Activated T-helper 9 cell treated with anti-CD3 and anti-CD28 coated beads, Interleukin-2, amount 50 U/mL, for 16 hours (primary cell): ENCODE measurements at regions not wholly inside any gene's neighbourhood (a gene's known extent, or its start where the extent isn't known, plus 50 kb on each side); places are given as distances from the start of the nearest gene placed in this dataset.
"Not testable (repeated sequence)": the region's sequence is repeated elsewhere in the genome, so short reads cannot be mapped to it uniquely, and the experiment has no call there.

Experiments
- DNase-seq: peaks from one replicate; pipeline ENCODE4 v3.0.0-alpha.2; 2020; ENCODE audit warnings: low read depth

DNA sequence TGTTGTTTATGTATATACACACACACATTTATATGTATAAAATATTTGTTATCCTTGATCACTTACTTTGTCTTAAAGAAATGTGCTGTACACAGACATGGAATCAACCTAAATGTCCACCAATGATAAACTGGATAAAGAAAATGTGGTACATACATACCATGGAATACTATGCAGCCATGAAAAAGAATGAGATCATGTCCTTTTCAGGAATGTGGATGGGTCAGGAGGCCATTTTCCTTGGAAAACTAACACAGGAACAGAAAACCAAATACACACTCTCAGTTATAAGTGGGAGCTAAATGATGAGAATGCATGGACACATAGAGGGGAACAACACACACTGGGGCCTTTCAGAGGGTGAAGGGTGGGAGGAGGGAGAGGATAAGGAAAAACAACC lies 534.7 kb downstream of the FLRT2 start:
- not testable (repeated sequence) for DNase-seq

DNA sequence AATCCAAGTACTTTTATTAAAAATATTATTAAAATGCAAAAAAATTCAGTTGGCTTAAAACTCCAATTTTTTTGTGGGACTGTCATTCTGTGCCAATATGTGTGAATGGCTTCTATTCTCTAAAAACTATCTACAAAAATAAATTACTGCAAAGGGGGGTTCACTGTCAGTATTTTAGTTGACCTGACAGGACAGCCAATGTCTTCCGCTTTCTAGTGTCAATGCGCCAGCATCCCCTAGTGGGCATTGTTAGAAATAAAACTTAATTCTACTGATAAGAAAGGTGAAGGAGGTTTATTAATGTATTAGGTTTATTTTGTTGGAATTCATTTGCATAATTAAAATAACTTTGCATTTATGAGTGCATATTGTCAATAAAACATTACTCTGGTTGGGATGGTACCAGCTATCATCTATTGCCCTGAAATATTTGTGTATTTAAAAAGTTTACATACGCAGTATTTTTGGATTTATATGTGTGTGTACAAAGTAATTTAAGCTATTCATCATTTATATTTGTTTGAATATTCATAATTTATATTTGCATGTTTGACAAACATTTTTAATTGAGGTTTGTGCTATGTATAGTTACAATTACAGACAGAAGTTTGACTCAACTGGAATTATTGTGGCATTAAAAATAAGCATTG lies 527.2 kb downstream of the FLRT2 start:
- no peak for DNase-seq

DNA sequence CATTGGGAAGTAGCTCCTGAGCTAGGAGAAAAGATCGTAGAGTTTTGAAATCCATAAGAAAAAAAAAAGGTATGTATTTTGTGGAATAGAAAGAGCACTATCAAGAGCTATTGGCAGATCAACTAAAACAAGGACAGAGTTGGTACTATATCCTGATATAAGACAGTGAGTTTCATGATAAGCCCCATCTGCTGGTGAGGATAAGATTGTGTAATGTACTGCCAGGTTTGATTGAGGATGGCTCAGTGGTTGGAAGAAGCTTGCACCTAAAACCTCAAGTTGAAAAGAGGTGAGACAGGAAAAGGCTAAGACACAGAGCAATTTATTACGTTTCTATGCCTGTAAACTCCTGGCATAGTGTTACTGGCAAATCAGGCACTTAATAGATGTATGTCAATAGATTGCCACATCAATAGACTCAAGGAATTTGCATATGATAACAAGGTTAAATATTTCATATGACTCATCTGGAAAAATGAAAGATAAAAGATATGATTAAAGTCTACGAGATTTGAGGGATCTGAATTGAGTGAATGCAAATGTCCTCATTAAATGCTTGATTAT lies 525.6 kb downstream of the FLRT2 start:
- no peak for DNase-seq

DNA sequence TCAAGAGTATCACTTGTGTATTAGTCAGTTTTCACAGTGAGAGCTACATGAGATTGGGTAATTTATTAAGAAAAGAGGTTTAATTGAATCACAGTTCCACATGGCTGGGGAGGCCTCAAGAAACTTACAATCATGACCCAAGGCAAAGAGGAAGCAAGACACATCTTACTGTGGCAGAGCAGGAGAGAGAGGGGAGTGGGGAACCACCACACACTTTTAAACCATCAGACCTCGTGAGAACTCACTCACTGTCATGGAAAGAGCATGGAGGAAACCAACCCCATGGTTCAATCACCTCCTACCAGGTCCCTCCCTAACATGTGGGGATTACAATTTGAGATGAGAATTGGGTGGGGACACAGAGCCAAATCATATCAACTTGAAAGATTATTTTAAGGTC lies 522.9 kb downstream of the FLRT2 start:
- DNase-seq = no peak

DNA sequence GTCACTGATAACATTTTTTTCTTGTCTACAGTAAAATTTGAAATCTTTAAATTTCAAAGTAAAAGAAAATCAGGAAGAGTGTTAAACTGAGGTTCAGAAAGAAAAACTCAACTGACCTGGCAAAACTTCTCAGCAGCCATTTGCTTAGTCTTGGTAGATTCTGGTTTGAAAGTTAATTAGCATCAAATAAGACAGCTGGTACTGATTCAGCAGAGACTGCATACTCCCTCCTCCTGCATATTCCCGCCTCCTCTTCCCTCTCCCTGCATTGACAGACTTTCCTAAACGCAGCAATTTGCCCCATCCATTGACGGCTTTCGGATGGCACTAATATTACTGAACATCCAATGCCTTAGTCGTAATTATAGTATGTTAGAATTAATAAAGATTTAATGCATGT lies 520.8 kb downstream of the FLRT2 start:
- no peak for DNase-seq

DNA sequence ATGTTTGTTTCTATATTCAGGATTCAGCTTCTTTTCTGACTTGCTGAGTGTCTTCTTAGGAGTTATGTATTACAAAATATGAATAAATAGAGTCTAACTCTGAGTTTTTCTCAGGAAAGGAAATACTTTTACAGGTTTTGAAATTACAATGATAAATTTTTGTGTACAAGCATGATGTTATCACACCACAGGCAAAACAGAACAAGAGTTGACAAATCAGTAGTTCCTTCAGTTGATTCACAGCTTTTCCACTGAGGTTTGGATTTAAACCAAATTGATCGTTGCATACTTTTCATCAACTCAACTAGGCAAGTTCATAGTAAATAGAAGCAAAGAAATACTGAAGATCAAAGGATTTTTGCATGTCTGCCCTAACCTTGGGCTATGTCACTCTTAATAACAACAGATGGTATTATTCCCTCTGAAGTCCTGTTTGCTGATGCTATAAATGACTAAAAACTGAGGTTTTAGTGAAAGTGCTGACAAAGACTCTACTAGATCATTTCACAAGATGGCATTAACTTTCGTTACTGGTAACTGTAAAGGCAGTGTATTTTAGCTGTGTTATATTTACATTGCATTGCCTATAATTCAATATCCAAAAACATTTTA lies 520.2 kb downstream of the FLRT2 start:
- DNase-seq = no peak

DNA sequence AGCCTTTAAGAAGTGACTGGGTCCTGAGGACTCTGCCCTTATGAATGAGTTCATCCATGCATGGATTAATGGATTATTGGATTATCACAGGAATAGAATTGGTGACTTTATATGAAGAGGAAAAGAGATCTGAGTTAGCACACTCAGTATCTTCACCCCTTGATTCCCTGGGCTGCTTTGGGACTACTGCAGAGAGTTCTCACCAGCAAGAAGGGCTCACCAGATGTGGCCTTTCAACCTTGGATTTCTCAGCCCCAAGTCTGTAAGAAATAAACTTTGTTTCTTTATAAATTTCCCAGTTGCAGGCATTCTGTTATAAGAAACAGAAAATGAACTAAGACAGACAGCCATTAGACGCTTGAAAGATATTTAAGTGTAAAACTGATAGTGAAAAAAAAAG lies 509.2 kb downstream of the FLRT2 start:
- no peak for DNase-seq

DNA sequence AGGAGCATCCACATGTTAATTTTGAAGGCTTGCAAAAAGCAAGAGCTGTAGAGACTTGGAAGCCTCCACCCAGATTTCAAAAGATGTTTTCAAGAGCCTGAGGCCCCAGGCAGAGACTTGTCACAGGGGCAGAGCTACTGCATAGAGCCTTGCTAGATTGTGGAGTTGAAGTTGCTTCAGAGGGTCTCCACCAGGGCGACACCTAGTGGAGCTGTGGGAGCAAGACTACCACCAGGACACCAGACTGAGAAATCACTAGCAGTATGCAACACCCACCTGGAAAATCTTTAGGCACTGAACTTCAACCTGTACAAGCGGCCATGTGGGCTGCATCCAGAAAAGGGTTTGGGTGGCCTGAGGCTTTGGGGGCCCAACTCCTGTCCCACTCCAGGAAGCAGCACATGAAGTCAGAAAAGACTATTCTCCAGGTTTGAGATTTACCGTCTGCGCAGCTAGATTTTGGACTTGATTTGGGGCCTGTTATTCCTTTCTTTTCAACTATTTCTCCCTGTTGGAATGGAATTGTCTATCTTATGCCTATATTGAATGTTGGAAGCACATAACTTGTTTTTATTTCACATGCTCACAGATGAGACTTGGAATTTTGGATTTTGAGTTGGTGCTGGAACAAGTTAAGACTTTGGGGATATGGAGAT lies 508.6 kb downstream of the FLRT2 start:
- DNase-seq = peak; percentile 3

DNA sequence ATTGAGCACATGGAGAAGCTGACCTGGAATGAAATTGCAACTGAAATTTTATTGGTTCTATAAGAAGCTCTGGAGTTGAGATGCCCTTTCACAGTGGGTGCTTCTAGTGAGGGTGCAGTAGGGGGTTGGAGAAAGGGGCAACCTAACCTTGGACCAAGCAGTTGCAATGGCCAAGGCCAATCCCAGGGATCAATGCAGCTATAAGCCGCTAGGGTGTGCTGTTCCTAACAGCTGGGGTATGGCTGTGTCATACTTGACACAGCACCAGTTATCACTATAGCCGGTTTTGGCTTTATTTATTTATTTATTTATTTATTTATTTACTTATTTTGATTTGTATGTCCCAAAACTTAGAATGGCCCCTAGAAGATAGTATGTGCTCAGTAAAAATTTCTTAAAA lies 505.9 kb downstream of the FLRT2 start:
- DNase-seq = no peak

DNA sequence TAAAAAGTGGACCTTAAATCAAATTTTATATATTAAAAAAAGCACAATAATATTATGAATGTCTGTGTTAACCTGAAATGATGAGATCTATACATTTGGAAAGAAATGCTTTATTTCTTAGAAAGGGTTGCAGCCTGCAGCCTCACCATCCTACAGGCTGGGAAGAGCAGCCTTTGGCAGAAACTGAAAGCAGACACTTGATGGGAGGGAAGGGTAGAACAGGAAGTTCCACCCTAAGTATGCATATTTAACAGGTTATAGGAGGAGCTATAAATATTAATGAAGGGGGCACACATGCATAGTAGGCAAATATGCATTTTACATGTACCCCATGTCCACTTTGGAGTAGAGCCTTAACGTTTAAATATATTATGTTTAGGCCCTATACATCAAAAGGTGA lies 498.0 kb downstream of the FLRT2 start:
- no peak for DNase-seq

DNA sequence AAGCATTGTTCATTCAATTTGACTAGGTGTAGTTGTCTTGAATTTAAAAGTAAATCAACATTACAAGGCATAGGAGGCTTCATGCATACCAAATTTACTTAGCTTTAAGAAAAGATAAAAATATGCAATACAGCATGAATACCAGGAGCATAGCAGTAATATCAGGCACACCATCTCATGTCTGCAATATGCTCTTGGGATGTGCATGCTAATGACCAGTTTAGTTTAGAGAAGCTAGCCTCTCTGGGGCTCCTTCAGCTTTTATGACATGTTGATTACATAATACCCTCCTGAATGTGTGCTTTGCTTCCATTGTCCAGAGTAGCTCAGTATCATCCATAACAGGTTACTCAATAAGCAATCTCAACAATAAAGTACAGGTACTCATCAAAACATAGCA lies 497.2 kb downstream of the FLRT2 start:
- no peak for DNase-seq

DNA sequence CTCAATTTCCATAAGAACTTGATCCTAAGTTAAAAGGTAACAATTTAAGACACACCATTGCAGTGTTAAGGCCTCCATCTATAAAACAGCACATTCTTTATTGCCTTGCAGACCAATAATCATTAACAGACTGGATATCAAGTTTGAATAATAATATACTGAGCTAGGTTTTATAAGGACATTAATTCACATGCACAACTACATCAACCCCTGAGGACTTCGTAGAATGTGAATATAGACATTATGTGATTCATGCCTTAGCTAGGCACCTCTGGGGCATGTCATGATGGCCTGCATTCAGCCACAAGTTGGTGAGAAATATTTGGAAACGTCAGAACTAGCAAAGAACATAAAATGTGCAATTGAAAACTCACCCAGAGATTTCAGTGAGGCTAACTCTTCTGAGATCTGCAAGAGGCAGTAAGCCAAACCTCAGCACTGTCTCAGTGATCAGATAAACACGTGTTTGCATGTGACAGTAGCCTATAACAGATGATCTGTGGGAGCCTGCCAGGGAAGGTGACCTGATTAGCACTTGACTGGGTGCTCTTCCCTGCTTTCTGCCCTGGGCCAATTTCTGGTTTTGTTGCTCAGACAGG lies 492.2 kb downstream of the FLRT2 start:
- DNase-seq = no peak

DNA sequence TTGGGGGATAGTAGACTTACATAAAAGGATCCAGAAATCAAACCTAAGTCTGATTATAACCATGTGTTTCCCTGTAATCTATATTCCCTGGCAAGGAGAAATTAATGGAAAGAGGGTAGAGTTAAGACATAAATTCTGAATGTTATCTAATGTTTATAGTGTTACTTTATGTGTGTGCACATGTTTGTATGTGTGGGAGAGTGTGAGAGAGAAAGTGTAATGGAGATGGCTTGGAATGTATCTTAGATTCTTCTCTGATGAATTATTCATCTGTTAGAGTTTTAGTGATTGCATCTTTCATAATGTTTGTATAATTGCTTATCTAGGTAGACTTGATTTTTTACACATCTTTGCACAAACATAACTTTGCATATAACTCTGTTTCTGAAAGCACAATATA lies 490.9 kb downstream of the FLRT2 start:
- no peak for DNase-seq

DNA sequence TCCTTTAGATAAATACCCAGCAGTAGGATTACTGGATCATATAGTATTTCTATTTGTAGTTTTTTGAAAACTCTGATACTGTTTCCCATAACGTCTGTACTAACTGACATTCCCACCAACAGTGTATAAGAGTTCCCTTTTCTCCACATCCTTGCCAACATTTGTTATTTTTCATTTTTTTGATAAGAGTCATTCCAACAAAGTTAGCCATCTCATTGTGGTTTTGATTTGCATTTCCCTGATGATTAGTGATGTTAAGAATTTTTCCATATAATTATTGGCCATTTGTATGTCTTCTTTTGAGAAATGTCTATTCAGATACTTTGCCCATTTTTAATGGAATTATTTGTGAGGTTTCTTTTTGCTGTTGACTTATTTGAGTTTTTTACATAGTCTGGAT lies 486.0 kb downstream of the FLRT2 start:
- DNase-seq = no peak

DNA sequence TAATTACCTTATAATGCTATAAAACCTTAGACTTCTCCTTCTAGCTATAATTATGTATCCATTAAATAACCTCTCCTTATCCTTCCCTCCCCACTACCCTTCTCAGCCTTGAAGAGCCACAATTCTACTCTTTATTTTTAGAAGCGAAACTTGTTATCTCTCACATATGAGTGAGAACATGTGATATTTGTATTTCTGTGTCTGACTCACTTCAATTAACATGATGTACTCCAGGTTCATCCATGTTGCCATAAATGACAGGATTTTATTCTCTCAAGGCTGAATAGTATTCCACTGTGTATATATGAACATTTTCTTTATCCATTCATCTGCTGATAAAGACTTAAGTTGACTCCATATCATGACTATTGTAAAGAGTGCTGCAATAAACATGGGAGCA lies 485.6 kb downstream of the FLRT2 start:
- no peak for DNase-seq

DNA sequence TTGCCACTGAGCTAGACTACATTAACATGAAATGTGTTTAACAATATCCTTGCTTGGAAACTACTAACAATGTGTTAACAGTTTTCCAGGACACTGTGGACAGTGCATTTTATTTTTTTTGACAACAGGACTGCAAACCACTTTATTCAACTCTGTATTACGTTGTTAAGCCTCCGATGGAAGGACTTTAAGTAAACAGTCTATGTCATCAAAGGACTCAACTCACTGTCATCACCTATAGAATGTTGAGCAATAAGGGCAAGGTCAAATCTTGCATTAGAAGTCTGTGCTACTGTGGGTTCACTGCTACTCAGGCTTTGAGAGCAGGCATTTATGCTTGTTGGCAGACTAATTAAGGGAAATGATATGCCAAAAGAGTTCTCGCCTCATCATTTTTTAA lies 483.7 kb downstream of the FLRT2 start:
- no peak for DNase-seq

DNA sequence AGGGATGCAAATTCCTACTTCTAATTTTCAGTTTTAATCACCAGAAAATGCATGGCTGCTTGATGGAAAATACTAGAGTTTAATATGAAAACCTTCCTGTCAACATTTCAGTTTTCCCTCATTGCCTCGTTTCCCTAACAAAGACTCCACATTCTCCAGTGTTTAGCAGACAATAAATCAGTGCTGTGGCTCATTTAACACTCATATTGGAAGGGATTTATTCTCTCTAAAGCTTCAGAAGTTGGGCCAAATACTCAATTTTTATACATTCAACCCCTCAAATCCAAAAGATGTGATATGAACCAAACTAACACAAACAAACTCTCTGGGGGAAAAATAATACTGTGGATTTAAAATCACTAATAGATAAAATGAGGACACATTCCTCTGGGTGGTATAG lies 482.5 kb downstream of the FLRT2 start:
- no peak for DNase-seq

DNA sequence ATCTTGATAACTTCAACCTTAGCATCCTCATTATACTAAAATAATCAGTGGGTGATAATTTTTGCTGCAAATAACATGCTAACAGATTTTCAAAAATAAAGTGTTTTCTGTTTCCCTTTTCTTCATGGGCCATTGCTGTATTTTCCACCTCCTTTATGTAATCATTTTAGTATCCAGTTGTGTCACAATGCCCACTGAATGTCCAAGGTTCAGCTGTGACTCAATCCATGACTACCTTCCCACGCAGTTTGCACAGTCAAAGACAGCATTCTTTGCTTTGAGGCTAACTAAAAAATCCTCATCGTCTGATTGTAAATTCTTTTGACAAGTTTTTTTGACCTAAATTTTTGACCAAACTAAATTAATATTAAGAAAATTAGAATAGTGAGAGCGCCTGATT lies 474.1 kb downstream of the FLRT2 start:
- DNase-seq = no peak

DNA sequence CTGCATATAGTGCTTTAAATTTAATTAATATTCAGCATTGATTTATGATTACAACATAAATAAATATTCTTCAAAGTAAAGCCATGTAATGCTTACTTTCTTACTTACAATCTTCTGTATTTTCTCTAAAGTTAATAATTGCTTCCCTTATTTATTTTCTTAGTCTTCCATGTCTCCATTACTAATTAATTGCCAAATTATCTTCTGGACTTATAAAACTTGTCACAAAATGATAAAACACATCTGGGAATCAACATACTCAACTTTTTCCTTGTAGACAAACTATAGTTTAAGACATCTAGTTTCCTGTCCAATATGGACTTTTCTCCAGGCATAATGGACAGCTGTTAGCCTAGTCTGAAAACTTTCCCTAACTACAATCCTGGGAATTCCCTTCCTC lies 466.6 kb downstream of the FLRT2 start:
- no peak for DNase-seq

DNA sequence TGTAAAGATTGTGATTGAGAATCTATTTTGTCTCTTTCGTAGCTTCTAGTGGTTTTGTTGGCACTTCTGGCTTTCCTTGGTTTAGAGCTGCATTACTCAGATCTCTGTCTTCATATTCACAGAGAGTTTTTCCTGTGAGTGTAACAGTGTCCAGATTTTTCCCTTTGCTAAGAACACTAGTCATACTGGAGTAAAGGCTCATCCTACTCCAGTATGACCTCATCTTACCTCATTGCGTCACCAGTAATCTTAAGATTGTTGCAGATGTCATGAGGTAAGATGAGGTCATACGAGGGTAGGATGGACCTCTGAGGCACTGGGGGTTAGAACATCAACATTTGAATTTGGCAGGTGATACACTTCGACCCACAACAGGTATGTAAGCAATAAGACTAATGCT lies 461.2 kb downstream of the FLRT2 start:
- DNase-seq = no peak

DNA sequence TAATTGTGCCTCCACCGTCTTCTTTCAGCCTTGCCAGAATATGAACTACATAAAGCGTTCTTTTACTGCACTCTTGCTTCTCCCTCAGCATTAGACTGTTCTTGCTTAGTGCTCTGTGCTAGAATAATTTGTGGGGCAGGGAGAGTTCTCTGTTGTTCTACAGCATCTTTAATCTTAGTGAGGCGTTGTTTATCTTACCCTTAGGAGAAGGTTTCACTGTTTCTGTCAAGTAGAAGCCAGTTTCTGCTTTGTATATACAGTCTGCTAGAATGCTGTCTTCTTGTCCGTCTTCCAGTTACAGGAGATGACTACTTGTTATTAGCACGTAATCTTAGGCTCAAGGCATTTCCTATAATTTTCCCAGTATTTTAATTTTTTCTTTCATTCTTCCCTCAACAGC lies 458.0 kb downstream of the FLRT2 start:
- no peak for DNase-seq

DNA sequence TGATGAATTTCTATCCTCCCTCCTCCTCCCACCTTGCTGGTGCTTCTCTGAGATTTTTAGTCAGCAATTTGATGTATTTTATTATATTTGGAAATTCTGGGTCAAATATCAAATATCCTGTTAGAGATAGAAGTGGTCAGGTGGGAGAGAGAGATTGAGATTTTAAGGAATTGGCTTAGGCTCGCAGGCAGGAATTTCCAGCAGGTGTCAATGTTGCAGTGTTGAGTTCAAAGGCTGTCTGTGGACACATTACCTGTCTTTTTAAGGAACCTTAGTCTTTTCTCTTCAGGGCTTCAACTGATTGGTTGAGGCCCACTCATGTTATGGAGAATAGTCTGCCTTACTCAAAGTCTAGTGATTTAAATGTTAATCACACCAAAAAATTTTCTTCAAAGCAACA lies 457.3 kb downstream of the FLRT2 start:
- no peak for DNase-seq

DNA sequence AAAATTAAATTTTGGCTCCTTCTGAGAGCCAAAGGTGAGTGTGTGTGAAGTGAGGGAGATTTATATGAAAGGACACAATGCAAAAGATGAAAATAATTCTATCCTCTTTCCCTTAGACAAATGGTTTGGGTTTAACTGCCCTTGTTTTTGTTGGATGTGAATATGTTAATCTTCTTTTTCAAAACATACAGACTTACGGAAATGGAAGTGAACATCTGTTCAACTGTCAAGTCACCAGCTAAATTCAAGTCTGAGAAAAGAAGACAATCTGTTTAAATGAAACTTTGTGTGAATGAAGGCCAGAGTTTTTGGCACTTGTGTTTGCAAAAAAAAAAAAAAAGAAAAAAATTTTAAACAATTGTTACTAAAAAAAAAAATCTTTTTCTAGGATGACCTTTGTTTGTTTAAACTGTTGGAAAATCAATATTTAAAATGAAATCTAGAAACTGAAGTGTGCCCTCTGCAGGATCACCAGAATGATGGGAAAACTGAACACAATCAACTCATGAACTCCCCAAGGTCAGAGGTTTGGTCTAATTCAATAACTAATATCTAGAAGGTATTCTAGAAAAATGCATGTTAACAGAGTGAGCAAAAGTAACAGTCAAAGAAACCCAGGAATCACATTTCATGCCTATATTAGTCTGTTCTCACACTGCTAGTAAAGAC lies 448.8 kb downstream of the FLRT2 start:
- DNase-seq = no peak
